B cell (primary cell): ENCODE measurements at regions not wholly inside any gene's neighbourhood (a gene's known extent, or its start where the extent isn't known, plus 50 kb on each side); places are given as distances from the start of the nearest gene placed in this dataset.

ENCODE experiments used
- ATAC-seq: fragments of 200-7000 bp; cut with Tn5 transposase; one replicate; pipeline ENCODE4 v1.10.0; 2021; ENCODE audit warnings: low read depth, mild to moderate bottlenecking, moderate number of reproducible peaks, moderate library complexity
- CTCF ChIA-PET: fragments of 350-600 bp; sonication (Branson Sonifier 250); formaldehyde crosslinking; loops from one replicate; lab custom pipeline; 2021; ENCODE audit warnings: antibody characterized with exemption, inconsistent platforms; lab: Charles Lee
- POLR2A ChIA-PET: fragments of 350-600 bp; sonication (Branson Sonifier 250); formaldehyde crosslinking; loops from one replicate; lab custom pipeline; 2021; ENCODE audit warnings: antibody characterized with exemption; lab: Charles Lee
- DNase-seq: peaks from one replicate; pipeline ENCODE4 v3.0.0; 2013
- H2AFZ ChIP-seq: 2 replicates; pipeline ENCODE4 v1.6.1; 2012; ENCODE audit warnings: mild to moderate bottlenecking, low read depth, low read length; ENCODE audit not compliant: insufficient read depth, poor library complexity, severe bottlenecking
- H3K27ac ChIP-seq, 2 donors: 1 replicate in 1 of 2; 2 replicates in 1 of 2; pipeline ENCODE4 v1.5.1; 2012 to 2013; ENCODE audit warnings: low read length in 2 of 2, mild to moderate bottlenecking in 2 of 2, moderate library complexity in 1 of 2
- H3K27me3 ChIP-seq, 4 experiments: fragments of 200-600 bp in 1 of 4; sonication (generic) in 1 of 4; replicated peaks in 1 of 4; 1 replicate in 2 of 4; 2 replicates in 2 of 4; pipeline versions ENCODE4 v1.6.1 to v1.7.0; 2013 to 2016; ENCODE audit warnings: low read length in 3 of 4, mild to moderate bottlenecking in 2 of 4, mixed read lengths in 1 of 4, moderate library complexity in 1 of 4; ENCODE audit not compliant: insufficient read depth in 4 of 4, control insufficient read depth in 3 of 4; ENCODE audit errors: control extremely low read depth in 1 of 4
- H3K36me3 ChIP-seq, 2 experiments: replicated peaks in 1 of 2; 1 replicate in 1 of 2; 2 replicates in 1 of 2; pipeline versions ENCODE4 v1.6.1 to v1.7.1; 2013; ENCODE audit warnings: low read length in 1 of 2; ENCODE audit not compliant: insufficient read depth in 2 of 2, control insufficient read depth in 1 of 2; ENCODE audit errors: control extremely low read depth in 1 of 2, extremely low read depth in 1 of 2
- H3K4me1 ChIP-seq, 2 donors: fragments of 200-600 bp in 1 of 2; sonication (generic) in 1 of 2; 1 replicate in 1 of 2; 2 replicates in 1 of 2; pipeline versions ENCODE4 v1.5.1 to v1.6.1; 2013 to 2017; ENCODE audit warnings: low read length in 2 of 2; ENCODE audit not compliant: control insufficient read depth in 2 of 2, insufficient read depth in 2 of 2
- H3K4me2 ChIP-seq: replicated peaks from 2 replicates; pipeline ENCODE3; 2012; ENCODE audit warnings: mild to moderate bottlenecking, low read depth, low read length; ENCODE audit not compliant: poor library complexity, severe bottlenecking
- H3K4me3 ChIP-seq, 5 experiments: fragments of 200-600 bp in 1 of 5; sonication (generic) in 1 of 5; 1 replicate in 3 of 5; 2 replicates in 2 of 5; pipeline versions ENCODE4 v1.5.1 to v1.7.0; 2011 to 2016; ENCODE audit warnings: low read length in 4 of 5, mild to moderate bottlenecking in 4 of 5, low read depth in 2 of 5, control low read depth in 1 of 5, moderate library complexity in 1 of 5; ENCODE audit not compliant: insufficient read depth in 1 of 5; ENCODE audit errors: control extremely low read depth in 1 of 5, extremely low read depth in 1 of 5
- H3K79me2 ChIP-seq: fragments of 200-600 bp; sonication (generic); one replicate; pipeline ENCODE4 v1.6.0; 2016; ENCODE audit warnings: low read length; ENCODE audit not compliant: control insufficient read depth, insufficient read depth
- H3K9ac ChIP-seq: fragments of 200-600 bp; sonication (generic); 2 replicates; pipeline ENCODE4 v1.6.1; 2017; ENCODE audit warnings: mild to moderate bottlenecking, low read length, moderate library complexity
- H3K9me3 ChIP-seq, 3 donors: one replicate each; pipeline versions ENCODE4 v1.6.1 to v1.7.1; 2013; ENCODE audit warnings: low read length in 2 of 3; ENCODE audit not compliant: control insufficient read depth in 2 of 3, insufficient read depth in 1 of 3; ENCODE audit errors: control extremely low read depth in 1 of 3
- H4K20me1 ChIP-seq: 2 replicates; pipeline ENCODE4 v1.6.0; 2012; ENCODE audit warnings: mild to moderate bottlenecking, low read length; ENCODE audit not compliant: insufficient read depth, control insufficient read depth, poor library complexity, severe bottlenecking
- H3K27ac Mint-ChIP-seq: one replicate; pipeline ENCODE4 v1.8.0; 2021; ENCODE audit warnings: mixed read lengths
- H3K27me3 Mint-ChIP-seq: one replicate; pipeline ENCODE4 v1.8.0; 2021; ENCODE audit warnings: mixed read lengths
- H3K4me1 Mint-ChIP-seq: one replicate; pipeline ENCODE4 v1.8.0; 2021; ENCODE audit warnings: mixed read lengths
- H3K4me3 Mint-ChIP-seq: one replicate; pipeline ENCODE4 v1.8.0; 2021; ENCODE audit warnings: mixed read lengths
- H3K9me3 Mint-ChIP-seq: one replicate; pipeline ENCODE4 v1.8.0; 2022; ENCODE audit warnings: mixed read lengths; ENCODE audit not compliant: insufficient read depth
- EZH2 ChIP-seq: IDR thresholded peaks from 2 replicates; pipeline ENCODE4 v1.6.1; 2012; ENCODE audit warnings: borderline replicate concordance, low read depth, mild to moderate bottlenecking, moderate library complexity, low read length; ENCODE audit not compliant: insufficient read depth, poor library complexity, severe bottlenecking
- WGBS: methylation state at CpG from one replicate; pipeline ENCODE4 v1.1.5; 2013; ENCODE audit warnings: missing lambda C conversion rate; ENCODE audit not compliant: insufficient coverage; 5-methylcytosine and 5-hydroxymethylcytosine counted together
- intact Hi-C: fragments of 100-400 bp; cut with micrococcal nuclease; formaldehyde crosslinking; loops from one replicate; pipeline ENCODE4 v1.10.0; 2022
- TF ChIP-seq, protein P1 (sequence below): fragments of 200-600 bp; IDR thresholded peaks from one replicate; pipeline ENCODE4 v1.8.0; 2022; ENCODE audit warnings: antibody characterized with exemption, mild to moderate bottlenecking

DNA sequence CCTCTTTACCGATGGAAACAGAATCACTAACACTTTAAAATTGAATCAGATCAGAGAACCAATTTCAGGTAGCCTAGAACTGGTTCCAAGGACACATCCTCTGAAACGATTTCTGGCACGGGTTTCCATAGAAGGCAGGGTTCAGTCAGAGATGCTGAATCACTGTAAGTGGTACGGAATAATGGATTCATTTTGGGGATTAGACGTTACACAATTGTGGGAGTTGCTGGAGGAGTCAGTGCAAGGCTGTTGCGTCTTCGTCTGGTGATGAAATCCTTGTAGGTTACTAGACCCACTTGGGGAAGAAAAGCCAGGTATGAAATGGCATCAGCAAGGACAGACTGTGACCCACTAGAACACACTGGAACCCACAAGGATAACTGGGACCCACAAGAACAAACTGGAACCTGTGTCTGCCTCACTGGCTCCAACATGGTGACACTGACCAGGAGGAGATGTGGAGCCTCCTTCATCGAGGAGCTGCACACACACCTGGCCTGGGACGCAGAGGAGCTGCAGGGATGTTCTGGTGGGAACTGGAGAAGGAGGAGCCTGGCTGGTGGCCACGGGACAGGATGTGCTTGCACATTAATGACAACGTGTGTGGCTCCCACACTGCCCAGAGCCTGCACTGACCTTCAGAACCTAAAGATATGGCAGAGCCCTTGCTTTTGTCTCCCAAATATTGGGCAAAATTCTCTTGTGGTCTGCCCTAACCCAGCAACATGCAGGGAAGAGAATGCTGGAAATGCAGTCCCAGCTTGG lies 105.1 kb downstream of the TRAPPC11 start:
- intact Hi-C loops, result no loop called here
- Mint-ChIP-seq H3K27ac (no peak overlapping the region), H3K9me3 (no peaks in the 10 kb centered on the region), H3K4me1 (peaks cover 3% of the 10 kb centered on the region), H3K4me3 (no peak overlapping the region), H3K27me3 (peaks cover 10% of the 10 kb centered on the region)
- H3K4me3 ChIP-seq, result no peak overlapping the region
- no peaks in the 10 kb centered on the region for H3K4me1 ChIP-seq
- H3K36me3 ChIP-seq, result no peaks in the 10 kb centered on the region
- ChIA-PET POLR2A (no interaction called here), CTCF (interaction anchor here (0.8 kb wide), 1 partner anchor 45 kb away, joined by 3 read pairs; no protein-coding TSS in a partner anchor)
- H2AFZ ChIP-seq, result no peak overlapping the region
- ATAC-seq (no peak), DNase-seq (no peak)
- no peak overlapping the region for H3K9ac ChIP-seq
- H3K4me2 ChIP-seq, result no peak overlapping the region
- peaks cover 0 to 2% (median 0%) of the 10 kb centered on the region in 3 donors for H3K9me3 ChIP-seq
- peaks cover 0 to 10% (median 0%) of the 10 kb centered on the region in 4 experiments for H3K27me3 ChIP-seq
- H3K79me2 ChIP-seq, result no peaks in the 10 kb centered on the region
- H3K27ac ChIP-seq, result no peak overlapping the region
- H4K20me1 ChIP-seq, result no peaks in the 10 kb centered on the region
- 89% methylated on average over 11 of the region's 11 CpGs for WGBS
- TF ChIP-seq, protein P1, sequence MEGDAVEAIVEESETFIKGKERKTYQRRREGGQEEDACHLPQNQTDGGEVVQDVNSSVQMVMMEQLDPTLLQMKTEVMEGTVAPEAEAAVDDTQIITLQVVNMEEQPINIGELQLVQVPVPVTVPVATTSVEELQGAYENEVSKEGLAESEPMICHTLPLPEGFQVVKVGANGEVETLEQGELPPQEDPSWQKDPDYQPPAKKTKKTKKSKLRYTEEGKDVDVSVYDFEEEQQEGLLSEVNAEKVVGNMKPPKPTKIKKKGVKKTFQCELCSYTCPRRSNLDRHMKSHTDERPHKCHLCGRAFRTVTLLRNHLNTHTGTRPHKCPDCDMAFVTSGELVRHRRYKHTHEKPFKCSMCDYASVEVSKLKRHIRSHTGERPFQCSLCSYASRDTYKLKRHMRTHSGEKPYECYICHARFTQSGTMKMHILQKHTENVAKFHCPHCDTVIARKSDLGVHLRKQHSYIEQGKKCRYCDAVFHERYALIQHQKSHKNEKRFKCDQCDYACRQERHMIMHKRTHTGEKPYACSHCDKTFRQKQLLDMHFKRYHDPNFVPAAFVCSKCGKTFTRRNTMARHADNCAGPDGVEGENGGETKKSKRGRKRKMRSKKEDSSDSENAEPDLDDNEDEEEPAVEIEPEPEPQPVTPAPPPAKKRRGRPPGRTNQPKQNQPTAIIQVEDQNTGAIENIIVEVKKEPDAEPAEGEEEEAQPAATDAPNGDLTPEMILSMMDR, result no peak
- no peak for TF ChIP-seq EZH2

DNA sequence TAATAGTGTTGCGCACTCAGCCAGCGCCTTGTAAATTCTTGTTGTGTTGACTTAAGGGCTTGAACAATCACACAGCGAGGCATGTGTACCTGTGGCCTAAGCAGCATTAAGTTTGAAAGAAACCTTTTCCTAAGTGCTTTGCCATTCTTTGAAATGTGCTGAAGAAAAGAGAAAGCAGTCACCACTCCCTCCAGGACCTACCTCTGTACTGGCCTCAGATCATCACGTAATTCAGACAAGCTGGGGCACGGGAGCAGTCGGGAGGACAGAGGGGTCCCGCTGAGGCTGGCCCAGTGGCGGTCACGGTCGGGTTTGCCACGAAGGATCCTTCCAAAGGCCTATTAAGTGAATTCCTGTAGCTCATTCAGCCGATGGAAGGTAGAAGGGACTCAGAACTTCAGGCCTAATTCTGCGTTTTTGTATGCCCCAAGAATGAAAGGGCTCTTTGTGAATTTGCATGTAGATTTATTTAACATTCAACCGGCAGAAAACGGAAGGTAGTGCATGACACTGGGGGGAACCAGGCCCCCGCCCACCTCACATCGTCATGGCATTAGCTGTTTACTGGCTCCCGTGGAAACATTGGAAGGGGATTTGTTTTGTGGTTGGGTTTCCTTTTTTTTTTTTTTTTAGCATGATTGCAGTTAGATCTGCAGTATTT lies 106.3 kb downstream of the TRAPPC11 start:
- TF ChIP-seq EZH2, result no peak
- TF ChIP-seq, protein P1, result no peak
- Mint-ChIP-seq H3K9me3 (no peaks in the 10 kb centered on the region), H3K27me3 (peaks cover 10% of the 10 kb centered on the region), H3K4me1 (peaks cover 3% of the 10 kb centered on the region), H3K4me3 (no peak overlapping the region), H3K27ac (no peak overlapping the region)
- POLR2A ChIA-PET, result no interaction called here
- 42% methylated on average over 12 of the region's 18 CpGs for WGBS
- H2AFZ ChIP-seq, result no peak overlapping the region
- DNase-seq, result no peak
- no peak overlapping the region for H3K4me2 ChIP-seq
- no peaks in the 10 kb centered on the region for H3K79me2 ChIP-seq
- no peaks in the 10 kb centered on the region for H3K36me3 ChIP-seq
- H3K4me3 ChIP-seq, result no peak overlapping the region
- H3K9me3 ChIP-seq, result peaks cover 0 to 2% (median 0%) of the 10 kb centered on the region in 3 donors
- CTCF ChIA-PET, result interaction anchor here (0.7 kb wide), 1 partner anchor 457 kb away, joined by 3 read pairs; no protein-coding TSS in a partner anchor
- H3K27ac ChIP-seq, result no peak overlapping the region
- H3K27me3 ChIP-seq, result peaks cover 0 to 10% (median 0%) of the 10 kb centered on the region in 4 experiments
- H3K9ac ChIP-seq, result no peak overlapping the region
- no peak for ATAC-seq
- H3K4me1 ChIP-seq, result no peaks in the 10 kb centered on the region
- intact Hi-C loops, result no loop called here
- no peaks in the 10 kb centered on the region for H4K20me1 ChIP-seq
